NCI-H146 (cell line): ENCODE measurements at regions not wholly inside any gene's neighbourhood (a gene's known extent, or its start where the extent isn't known, plus 50 kb on each side); places are given as distances from the start of the nearest gene placed in this dataset.

ENCODE experiments used
- DNase-seq: peaks from one replicate; lab custom pipeline; 2025; lab: John Stamatoyannopoulos, UW

GRCh38 chr5:171688696-171689495 lies 96.7 kb upstream of the SMIM23 start:
- DNase-seq: no peak

DNA sequence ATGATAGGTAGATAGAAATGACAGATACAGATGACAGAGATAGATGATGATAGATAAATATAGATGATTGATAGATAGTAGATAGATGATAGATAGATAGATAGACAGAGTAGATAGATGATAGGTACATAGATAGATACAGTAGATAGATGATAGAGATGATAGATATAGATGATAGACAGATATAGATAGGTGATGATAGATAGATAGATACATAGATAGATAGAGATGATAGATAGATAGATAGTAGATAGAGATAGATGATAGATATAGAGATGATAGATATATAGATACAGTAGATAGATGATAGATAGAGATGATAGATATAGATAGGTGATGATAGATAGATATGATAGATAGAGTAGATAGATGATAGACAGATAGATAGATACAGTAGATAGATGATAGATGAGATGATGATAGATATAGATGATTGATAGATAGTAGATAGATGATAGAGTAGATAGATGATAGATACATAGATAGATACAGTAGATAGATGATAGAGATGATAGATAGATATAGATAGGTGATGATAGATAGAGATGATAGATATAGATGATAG lies 95.7 kb upstream of the SMIM23 start:
- no peak for DNase-seq

GRCh38 chr5:171692107-171692506 lies 93.5 kb upstream of the SMIM23 start:
- no peak for DNase-seq

GRCh38 chr5:171692936-171693335 lies 92.7 kb upstream of the SMIM23 start:
- DNase-seq: no peak

DNA sequence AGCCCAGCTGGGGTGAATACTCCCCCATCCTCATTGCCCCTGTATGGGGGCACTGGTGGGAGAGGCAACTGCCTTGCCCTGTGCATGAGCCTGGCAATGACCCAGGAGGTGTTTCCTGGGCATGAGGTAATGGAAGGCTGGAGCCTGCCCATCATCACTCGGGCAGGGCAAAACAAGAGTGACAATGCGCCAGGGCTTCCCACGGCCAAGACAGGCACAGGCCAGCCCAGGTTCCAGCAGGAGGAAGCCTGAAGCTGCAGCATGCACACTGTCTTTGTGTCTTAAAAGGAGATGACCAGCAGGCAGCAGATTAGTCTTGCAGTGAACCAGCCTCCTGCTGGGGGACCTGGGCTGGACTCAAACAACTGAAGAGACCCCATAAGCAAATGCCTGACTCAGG lies 92.2 kb upstream of the SMIM23 start:
- no peak for DNase-seq

DNA sequence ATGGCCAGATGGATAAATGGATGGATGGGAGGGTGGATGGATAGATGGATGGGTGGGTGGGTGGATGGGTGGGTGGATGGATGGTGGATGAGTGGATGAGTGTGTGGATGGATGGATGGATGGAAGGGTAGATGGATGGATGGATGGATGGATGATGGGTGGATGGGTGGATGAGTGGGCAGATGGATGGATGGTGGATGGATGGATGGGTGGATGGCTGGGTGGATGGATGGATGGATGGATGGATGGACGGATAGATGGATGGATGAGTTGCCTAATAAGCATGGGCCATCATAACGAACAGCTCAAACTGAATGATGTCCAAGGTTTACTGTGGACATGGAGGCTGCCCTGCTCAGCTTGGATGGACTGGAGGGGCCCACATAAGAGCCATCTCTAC lies 89.8 kb upstream of the SMIM23 start:
- no peak for DNase-seq

DNA sequence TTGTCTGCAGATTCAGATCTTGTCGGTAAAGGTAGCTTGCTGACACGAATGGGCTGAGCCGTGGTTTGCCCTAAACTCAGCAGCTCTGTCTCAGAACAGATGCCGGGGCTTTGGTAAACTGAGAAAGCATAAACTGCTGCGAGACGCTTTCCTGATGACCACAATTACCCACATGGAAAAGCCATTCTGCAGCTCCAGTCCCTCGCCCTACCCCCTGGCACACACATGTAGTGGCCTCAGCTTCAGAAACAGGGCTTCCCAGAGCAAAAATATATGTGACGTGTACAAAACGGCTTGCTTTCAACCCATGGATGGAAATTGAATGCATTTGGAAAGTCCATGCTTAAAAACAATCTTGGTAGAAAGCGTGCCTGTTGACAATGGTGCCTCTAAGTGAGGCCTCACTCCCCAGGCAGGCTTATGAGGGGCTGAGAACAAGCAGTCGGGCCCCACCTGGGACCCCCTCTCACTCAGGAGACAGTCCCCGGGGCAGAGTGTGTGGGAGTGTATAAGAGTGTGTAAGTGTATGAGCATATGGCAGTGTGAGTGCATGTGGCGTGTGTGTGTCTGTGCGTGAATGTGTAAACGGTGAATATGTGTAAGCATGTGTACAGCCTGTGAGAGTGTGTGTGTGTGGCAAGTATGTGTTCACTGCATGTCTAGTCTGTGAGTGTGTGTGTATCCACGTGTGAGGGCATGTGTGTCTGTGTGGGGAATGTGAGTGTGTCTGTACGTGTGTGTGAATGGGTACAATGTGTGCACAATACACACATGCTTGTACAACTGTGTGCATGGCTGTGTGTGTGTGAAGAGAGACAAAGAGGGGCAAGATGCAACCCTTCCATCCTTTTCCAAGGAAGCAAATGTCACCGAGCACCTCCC lies 88.2 kb upstream of the SMIM23 start:
- no peak for DNase-seq

- DNase-seq: no peak
Observed at GRCh38 chr5:171700318-171700912, 85.2 kb upstream of the SMIM23 start.

GRCh38 chr5:171701100-171701541 lies 84.5 kb upstream of the SMIM23 start:
- no peak for DNase-seq

- DNase-seq: no peak
Observed at GRCh38 chr5:171702135-171702770, 83.4 kb upstream of the SMIM23 start.

GRCh38 chr5:171703146-171703545 lies 82.5 kb upstream of the SMIM23 start:
- no peak for DNase-seq

DNA sequence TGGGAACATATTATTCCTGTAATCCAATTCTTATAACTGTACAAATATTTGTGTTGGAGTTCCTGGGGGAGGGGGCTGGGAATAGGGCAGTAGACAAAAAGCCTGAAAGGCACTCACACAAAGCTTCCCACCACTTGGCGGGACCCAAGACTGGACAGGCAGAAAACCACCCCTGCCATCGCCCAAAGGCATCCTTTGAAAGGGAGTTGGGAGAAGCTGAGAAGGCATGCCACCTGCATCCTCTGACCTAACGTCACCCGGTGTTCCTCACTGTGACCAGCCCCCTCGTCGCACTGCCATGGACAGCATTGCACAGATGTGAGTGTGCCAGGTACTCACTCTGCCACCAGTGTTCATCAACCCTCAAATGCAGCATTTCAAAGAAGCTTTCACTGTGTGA lies 80.6 kb upstream of the SMIM23 start:
- DNase-seq: no peak

DNA sequence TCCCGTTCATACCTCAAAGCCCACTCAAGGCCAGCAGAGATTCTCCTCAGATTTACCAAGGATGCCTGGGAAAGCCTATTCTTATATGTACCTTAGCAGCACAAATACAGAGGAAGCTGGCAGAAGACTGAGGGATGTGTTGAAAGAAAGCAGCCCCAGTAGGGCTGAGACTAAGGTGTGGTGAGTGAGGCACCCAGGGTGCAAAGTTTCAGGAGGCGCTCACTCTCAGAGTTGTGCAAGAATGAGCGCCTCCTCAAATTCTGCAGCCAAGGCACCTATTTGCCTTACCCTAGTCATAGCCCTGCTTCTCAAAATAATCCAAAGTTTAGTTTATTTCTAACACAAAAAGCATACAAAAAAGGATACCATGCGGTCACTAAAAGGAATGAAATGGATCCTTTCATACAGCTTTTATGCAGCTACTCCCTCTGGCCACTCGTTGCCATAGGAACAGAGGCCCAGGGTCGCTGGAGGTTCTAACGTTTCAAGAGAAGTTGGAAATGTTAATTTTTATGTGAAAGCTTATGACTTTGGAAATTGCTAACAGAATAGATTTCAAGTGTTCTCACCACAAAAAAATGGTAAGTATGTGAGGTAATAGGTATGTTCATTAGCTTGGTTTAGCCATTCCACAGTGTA lies 79.7 kb upstream of the SMIM23 start:
- DNase-seq: no peak

DNA sequence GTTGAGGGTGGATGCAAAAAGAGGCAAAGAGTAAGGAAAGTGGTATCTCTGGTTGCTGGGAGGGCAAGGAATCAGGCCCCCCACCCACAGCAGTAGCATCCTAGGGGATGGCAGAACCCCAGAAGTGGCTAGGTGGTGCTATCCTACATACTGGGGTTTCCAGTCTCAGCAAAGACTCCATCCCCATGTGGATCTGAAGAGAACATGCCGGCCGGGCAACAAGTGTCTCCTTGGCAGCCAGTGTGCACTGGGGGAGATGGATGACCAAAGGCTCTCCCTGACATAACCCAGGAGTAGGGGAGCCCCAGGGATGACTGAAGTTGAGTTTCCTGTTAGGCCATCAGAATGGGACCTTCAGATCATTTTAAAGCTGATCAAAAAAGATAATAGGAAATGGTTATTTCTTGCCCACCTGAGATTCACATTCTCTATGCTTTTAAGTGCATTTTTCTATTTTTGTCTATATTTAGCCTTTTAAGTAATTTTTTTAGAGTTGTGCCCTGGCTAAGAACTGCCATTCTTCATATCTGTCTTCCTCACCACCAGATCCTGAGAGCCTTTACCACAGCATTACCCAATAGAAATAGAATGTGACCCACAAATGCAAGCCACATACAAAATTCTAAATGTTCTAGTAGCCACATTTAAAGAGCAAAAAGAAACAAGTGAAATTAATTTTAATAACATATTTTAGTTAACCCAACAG lies 78.7 kb upstream of the SMIM23 start:
- no peak for DNase-seq

DNA sequence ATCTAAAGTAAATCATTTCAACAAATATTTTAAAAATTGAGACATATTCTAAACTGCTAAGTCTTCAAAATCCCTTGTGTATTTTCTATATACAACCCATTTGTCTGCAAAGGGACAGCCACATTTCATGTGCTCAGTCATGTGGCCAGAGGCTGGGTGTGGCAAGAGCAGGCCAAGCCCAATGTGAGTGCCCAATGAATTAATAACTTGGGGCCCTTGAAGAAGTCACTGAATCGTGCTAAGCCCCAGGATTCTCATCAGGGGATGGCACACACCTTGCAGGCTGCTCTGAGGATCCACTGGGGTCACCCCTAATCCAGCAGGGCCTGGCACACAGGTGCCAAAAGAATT lies 78.2 kb upstream of the SMIM23 start:
- no peak for DNase-seq

DNA sequence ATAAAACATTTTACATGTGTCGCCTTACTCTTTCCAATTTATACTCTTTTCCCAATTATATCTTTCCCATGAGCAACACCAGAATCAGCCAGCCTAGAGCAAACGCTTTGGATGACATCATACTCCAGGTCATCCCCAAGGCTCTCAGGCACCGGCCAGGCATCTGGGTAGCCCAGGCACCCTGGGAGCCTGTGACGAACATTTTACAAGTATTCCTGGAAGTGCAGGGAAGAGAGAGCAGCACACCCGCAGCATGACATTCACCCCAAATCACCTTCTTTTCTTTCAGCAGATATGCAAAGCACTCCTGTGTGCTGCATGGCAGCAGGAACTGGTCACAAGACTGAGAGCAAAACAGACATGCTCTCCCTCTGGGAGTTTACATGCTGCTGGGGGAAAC lies 75.7 kb upstream of the SMIM23 start:
- DNase-seq: no peak

DNA sequence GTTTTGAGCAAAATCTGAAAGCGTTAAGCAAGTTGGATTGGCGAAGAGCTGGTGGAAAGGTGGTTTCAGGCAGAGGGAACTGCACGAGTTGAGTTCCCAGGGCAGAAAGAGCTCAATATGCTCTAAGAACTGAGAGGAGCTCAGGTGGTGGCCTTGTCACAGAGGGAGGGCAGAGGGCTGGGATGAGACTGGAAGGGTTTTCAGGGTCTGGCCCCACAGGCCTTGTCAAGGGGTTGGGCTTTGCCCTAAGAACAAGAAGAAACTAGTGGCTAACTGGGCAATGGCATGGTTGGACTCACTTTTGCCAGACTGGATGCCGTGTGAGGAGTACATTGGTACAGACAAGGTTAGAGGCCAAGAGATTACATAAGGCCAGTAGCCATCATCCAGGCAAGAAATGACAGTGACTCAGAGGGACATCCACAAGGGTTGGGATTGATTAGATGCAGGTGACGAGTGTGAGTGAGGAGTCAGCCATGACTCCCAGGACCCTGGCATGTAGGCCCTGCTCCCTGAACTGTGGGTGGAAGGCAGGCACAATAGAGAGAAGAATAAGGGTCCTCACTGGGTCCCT lies 75.1 kb upstream of the SMIM23 start:
- no peak for DNase-seq

GRCh38 chr5:171711571-171711970 lies 74.0 kb upstream of the SMIM23 start:
- DNase-seq: no peak

DNA sequence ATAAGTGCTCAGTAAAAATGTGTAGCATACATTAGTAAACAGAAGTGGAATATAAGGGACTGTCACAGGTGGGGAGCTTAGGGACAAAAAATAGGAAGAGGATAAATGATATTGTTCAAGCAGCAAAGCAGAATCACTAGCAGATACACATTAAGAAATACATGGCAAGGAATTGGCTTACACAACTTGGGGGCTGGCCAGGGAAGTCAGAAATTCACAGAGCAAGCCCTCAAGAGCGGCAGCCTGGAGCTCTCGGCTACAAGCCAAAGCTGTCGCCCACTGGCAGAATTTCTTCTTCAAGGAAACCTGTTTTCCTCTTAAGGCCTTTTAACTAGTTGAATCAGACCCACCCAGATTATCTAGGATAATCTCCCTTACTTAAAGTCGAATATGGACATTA lies 73.0 kb upstream of the SMIM23 start:
- DNase-seq: no peak

DNA sequence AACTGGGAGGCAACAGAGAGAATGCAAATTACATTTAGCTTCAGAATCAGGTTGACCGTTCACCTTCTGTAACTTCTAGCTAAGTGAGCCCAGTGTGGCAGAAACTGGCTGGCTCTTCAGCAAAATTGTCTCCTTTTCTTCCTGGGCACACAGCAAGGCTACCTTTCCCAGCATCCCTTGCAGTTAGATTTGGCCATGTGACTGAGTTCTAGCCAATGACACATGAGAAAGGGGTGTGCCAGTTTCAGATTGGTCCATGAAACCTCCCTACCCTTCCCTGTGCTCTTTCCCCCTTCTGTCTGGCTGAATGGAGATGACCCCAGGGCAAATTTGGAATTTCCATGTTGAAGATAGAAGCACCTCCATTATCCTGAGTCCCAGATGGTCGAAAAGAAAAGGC lies 72.5 kb upstream of the SMIM23 start:
- DNase-seq: no peak

DNA sequence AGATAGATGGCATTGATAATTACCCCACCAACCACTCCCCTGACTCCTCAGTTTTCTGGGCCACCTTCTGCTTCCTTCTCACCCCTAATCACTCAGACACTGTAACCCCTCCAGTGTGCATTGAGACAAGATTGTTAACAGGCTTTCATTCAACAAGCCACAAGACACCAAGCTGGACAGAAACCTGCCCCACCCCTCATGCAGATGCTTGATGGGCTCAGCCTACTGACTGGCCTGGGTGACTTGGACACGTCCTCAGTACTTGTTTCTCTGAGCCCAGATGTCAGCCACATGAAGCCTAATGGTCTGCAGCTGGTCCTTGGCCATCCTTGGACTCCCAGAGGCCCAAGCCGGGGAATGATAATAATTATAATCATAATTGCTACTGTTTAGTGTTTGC lies 71.4 kb upstream of the SMIM23 start:
- no peak for DNase-seq
